ENCODE measurements at regions not wholly inside any gene's neighbourhood (a gene's known extent, or its start where the extent isn't known, plus 50 kb on each side); places are given as distances from the start of the nearest gene placed in this dataset.

GRCh38 chr2:67783026-67783425 is 279.8 kb downstream of the C1D start:
- Histone ChIP-seq H3K4me3 (no peak overlapping the region), H3K36me3 (ENCODE audit: control insufficient read depth in 4 of 4, insufficient read depth in 4 of 4, low read length in 4 of 4) (no peaks in the 10 kb centered on the region), H3K27me3 (ENCODE audit: control insufficient read depth in 3 of 3, insufficient read depth in 3 of 3, low read length in 2 of 3) (no peaks in the 10 kb centered on the region), H3K9ac (ENCODE audit: insufficient read depth in 1 of 2, low read length in 2 of 2) (no peak overlapping the region), H3K27ac (ENCODE audit: low read depth in 1 of 2, low read length in 1 of 2) (no peak overlapping the region), H3K9me3 (ENCODE audit: control insufficient read depth in 4 of 4, insufficient read depth in 3 of 4, low read length in 3 of 4) (no peaks in the 10 kb centered on the region), H3K4me1 (ENCODE audit: control insufficient read depth in 5 of 5, insufficient read depth in 5 of 5, low read length in 5 of 5) (no peaks in the 10 kb centered on the region)
- 81 to 83% methylated on average over 1 of the region's 1 CpG for WGBS, 2 donors
- no peak for TF ChIP-seq CTCF (IDR thresholded peaks at IDR 0.05; ENCODE audit: control extremely low read depth, extremely low read depth)
- DNase-seq (no peak), ATAC-seq (ENCODE audit: insufficient read depth, low FRiP score) (no peak)

- no peak overlapping the region for H3K9ac ChIP-seq (ENCODE audit: insufficient read depth in 1 of 2, low read length in 2 of 2)
- no peaks in the 10 kb centered on the region for H3K36me3 ChIP-seq (ENCODE audit: control insufficient read depth in 4 of 4, insufficient read depth in 4 of 4, low read length in 4 of 4)
- H3K27ac ChIP-seq (ENCODE audit: low read depth in 1 of 2, low read length in 1 of 2), result no peak overlapping the region
- H3K27me3 ChIP-seq (ENCODE audit: control insufficient read depth in 3 of 3, insufficient read depth in 3 of 3, low read length in 2 of 3), result no peaks in the 10 kb centered on the region
- no peak for TF ChIP-seq CTCF (IDR thresholded peaks at IDR 0.05; ENCODE audit: control extremely low read depth, extremely low read depth)
- H3K4me1 ChIP-seq (ENCODE audit: control insufficient read depth in 5 of 5, insufficient read depth in 5 of 5, low read length in 5 of 5), result no peaks in the 10 kb centered on the region
- DNase-seq (no peak), ATAC-seq (ENCODE audit: insufficient read depth, low FRiP score) (no peak)
- 80 to 84% methylated on average over 2 of the region's 2 CpGs for WGBS, 2 donors
- no peak overlapping the region for H3K4me3 ChIP-seq
- no peaks in the 10 kb centered on the region for H3K9me3 ChIP-seq (ENCODE audit: control insufficient read depth in 4 of 4, insufficient read depth in 3 of 4, low read length in 3 of 4)
Measured at GRCh38 chr2:67790622-67791021, 272.2 kb downstream of the C1D start.

DNA sequence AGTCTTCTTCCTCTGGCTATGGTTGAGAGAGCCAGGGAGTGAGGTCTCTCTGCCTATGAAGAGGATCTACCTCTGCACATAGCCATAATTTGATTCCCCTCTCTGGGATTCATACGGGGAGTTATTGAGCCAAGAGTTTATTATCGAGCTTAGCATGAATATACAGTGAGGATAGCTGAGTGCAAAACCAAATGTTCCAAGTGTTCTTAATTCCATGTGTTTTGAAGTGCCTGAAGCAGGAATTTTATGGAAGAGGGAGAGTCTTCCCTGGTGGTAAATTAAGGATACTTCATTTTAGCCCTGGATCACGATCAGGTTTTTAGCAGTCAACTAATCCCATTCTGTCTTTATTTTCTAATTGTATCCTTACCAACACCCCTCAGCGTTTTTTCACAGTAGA is 270.6 kb downstream of the C1D start:
- no peak for TF ChIP-seq CTCF (IDR thresholded peaks at IDR 0.05; ENCODE audit: control extremely low read depth, extremely low read depth)
- Histone ChIP-seq H3K9ac (ENCODE audit: insufficient read depth in 1 of 2, low read length in 2 of 2) (no peak overlapping the region), H3K4me1 (ENCODE audit: control insufficient read depth in 5 of 5, insufficient read depth in 5 of 5, low read length in 5 of 5) (peaks cover 0 to 3% (median 0%) of the 10 kb centered on the region in 5 donors), H3K27ac (ENCODE audit: low read depth in 1 of 2, low read length in 1 of 2) (no peak overlapping the region), H3K36me3 (ENCODE audit: control insufficient read depth in 4 of 4, insufficient read depth in 4 of 4, low read length in 4 of 4) (no peaks in the 10 kb centered on the region), H3K27me3 (ENCODE audit: control insufficient read depth in 3 of 3, insufficient read depth in 3 of 3, low read length in 2 of 3) (no peaks in the 10 kb centered on the region), H3K9me3 (ENCODE audit: control insufficient read depth in 4 of 4, insufficient read depth in 3 of 4, low read length in 3 of 4) (peaks cover 0 to 2% (median 0%) of the 10 kb centered on the region in 4 donors), H3K4me3 (no peak overlapping the region)
- no peak for DNase-seq
- ATAC-seq (ENCODE audit: insufficient read depth, low FRiP score), result no peak
- 77 to 80% methylated on average over 4 of the region's 4 CpGs for WGBS, 2 donors

DNA sequence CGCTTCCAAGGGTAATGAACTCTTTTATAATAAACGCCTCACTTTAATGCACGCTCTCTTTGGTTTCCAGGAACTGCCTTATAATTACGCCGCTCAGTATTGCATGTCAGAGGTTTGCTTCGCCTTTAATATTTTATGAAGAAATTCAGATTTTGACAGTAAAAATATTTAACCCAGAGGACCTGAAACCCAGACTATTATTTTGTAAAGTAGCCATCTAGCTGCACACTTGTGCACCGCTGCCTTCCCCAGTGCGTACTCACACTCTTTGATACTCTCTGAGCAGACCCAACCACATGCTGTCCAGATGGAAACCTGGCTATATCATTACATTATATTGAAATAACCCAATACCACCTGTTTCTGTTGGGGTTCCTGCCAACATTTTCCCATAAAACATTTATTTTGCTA is 270.1 kb downstream of the C1D start:
- WGBS, 2 donors, result 86 to 88% methylated on average over 8 of the region's 8 CpGs

More for the DNA sequence above, 270.1 kb downstream of the C1D start:
- no peak overlapping the region for H3K9ac ChIP-seq (ENCODE audit: insufficient read depth in 1 of 2, low read length in 2 of 2)
- peaks cover 0 to 2% (median 0%) of the 10 kb centered on the region in 4 donors for H3K9me3 ChIP-seq (ENCODE audit: control insufficient read depth in 4 of 4, insufficient read depth in 3 of 4, low read length in 3 of 4)
- no peak overlapping the region for H3K4me3 ChIP-seq
- no peak for TF ChIP-seq CTCF (IDR thresholded peaks at IDR 0.05; ENCODE audit: control extremely low read depth, extremely low read depth)
- peaks cover 0 to 7% (median 2%) of the 10 kb centered on the region in 5 donors for H3K4me1 ChIP-seq (ENCODE audit: control insufficient read depth in 5 of 5, insufficient read depth in 5 of 5, low read length in 5 of 5)
- ATAC-seq (ENCODE audit: insufficient read depth, low FRiP score), result no peak
- no peak overlapping the region for H3K27ac ChIP-seq (ENCODE audit: low read depth in 1 of 2, low read length in 1 of 2)
- DNase-seq, result peak in 1 of 3 donors; percentile 40
- no peaks in the 10 kb centered on the region for H3K36me3 ChIP-seq (ENCODE audit: control insufficient read depth in 4 of 4, insufficient read depth in 4 of 4, low read length in 4 of 4)
- no peaks in the 10 kb centered on the region for H3K27me3 ChIP-seq (ENCODE audit: control insufficient read depth in 3 of 3, insufficient read depth in 3 of 3, low read length in 2 of 3)
